ENCODE measurements at regions not wholly inside any gene's neighbourhood (a gene's known extent, or its start where the extent isn't known, plus 50 kb on each side); places are given as distances from the start of the nearest gene placed in this dataset.

- TF ChIP-seq CTCF (IDR thresholded peaks at IDR 0.05; ENCODE audit: poor library complexity), result no peak
- TF ChIP-seq EZH2 (IDR thresholded peaks at IDR 0.05; ENCODE audit: borderline replicate concordance), result no peak
- TF ChIP-seq EZH2phosphoT487 (IDR thresholded peaks at IDR 0.05; ENCODE audit: low read depth, severe bottlenecking, unreplicated experiment), result no peak
Observed at GRCh38 chr1:42003433-42003832, 84.7 kb upstream of the HIVEP3 start.

Data from hepatocyte (in vitro differentiated cells).